WTC11 (cell line): ENCODE measurements at regions not wholly inside any gene's neighbourhood (a gene's known extent, or its start where the extent isn't known, plus 50 kb on each side); places are given as distances from the start of the nearest gene placed in this dataset.

Experiments used
- TP53 ChIP-seq: sonication (generic); formaldehyde crosslinking; IDR thresholded peaks from 2 replicates; pipeline ENCODE4 v1.8.1; 2023; ENCODE audit warnings: mild to moderate bottlenecking, missing genetic modification reagents
- USF2 ChIP-seq: sonication (generic); formaldehyde crosslinking; IDR thresholded peaks from 2 replicates; pipeline ENCODE4 v1.8.1; 2023; ENCODE audit warnings: mild to moderate bottlenecking, missing genetic modification reagents, moderate library complexity

- TF ChIP-seq USF2, result no peak
- no peak for TF ChIP-seq TP53 (CRISPR knock-in tag)
Measured at GRCh38 chr7:69276011-69276729, 322.1 kb upstream of the AUTS2 start.
